Nephron (organoid): ENCODE measurements at regions not wholly inside any gene's neighbourhood (a gene's known extent, or its start where the extent isn't known, plus 50 kb on each side); places are given as distances from the start of the nearest gene placed in this dataset.
"Not testable (repeated sequence)": the region's sequence is repeated elsewhere in the genome, so short reads cannot be mapped to it uniquely, and the experiment has no call there.

Source experiments
- H3K27ac Mint-ChIP-seq, 3 experiments: 2 replicates each; pipeline ENCODE4 v1.8.0; 2020; ENCODE audit warnings: mixed read lengths in 3 of 3, mild to moderate bottlenecking in 2 of 3, moderate library complexity in 1 of 3
- H3K27me3 Mint-ChIP-seq: 2 replicates; pipeline ENCODE4 v1.8.0; 2021; ENCODE audit warnings: low read depth, mild to moderate bottlenecking, moderate library complexity, mixed read lengths
- H3K36me3 Mint-ChIP-seq: 2 replicates; pipeline ENCODE4 v1.8.0; 2020; ENCODE audit warnings: low read depth, mixed read lengths
- H3K4me1 Mint-ChIP-seq: 2 replicates; pipeline ENCODE4 v1.8.0; 2020; ENCODE audit warnings: mixed read lengths
- H3K4me3 Mint-ChIP-seq, 3 experiments: 2 replicates each; pipeline ENCODE4 v1.8.0; 2020; ENCODE audit warnings: mild to moderate bottlenecking in 3 of 3, mixed read lengths in 3 of 3, moderate library complexity in 2 of 3
- H3K9me3 Mint-ChIP-seq: 2 replicates; pipeline ENCODE4 v1.8.0; 2020; ENCODE audit warnings: mixed read lengths
- TF ChIP-seq, protein P1 (sequence below), 3 experiments: fragments of 200-600 bp; sonication (generic); IDR thresholded peaks; one replicate each; pipeline ENCODE4 v1.5.0; 2021; ENCODE audit warnings: antibody characterized with exemption in 3 of 3; ENCODE audit not compliant: unreplicated experiment in 3 of 3

DNA sequence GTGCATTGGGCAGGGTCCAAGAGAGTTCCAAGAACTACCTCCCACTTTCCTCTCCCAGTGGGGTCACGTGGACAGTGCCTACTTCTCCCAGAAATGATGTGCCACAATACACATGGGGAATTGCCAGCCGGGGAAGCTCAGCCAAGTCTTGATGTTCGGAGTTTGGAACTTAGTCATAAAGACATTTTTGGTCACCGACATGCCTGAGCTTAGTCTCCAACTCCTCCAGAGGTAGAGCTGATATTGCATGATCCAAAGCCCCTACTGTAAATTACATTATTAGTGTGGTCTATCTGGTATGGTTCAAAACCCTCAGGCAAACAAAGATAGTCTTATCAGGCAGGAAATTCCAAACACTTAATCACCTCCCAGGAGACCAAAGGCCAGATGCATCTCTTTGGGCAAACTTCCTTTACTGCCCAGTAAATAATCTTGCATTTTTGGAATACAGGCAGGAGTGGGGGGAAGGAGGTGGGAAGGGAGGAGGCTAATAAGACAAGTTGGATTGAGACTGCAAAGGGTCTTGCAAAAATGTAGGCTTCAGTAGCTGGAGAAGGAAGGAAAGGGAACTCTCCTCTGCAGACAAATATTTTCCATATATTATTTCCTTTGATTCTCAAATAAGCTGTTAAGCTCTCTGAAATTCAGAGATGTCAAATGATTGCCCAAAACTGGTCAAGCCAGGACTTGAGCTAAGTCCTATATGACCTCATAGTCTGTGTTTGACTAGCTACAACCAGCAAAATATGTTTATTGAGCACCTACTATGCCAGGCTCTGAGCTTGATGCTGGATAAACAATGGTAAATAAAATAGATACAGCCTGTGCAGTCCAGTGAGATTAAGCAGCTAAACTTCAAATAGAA, 99.4 kb downstream of the DRD1 start:
- Mint-ChIP-seq H3K4me3 (no peak overlapping the region), H3K36me3 (no peaks in the 10 kb centered on the region), H3K4me1 (no peaks in the 10 kb centered on the region), H3K9me3 (no peaks in the 10 kb centered on the region), H3K27me3 (peaks cover 58% of the 10 kb centered on the region), H3K27ac (no peak overlapping the region)
- TF ChIP-seq, protein P1, sequence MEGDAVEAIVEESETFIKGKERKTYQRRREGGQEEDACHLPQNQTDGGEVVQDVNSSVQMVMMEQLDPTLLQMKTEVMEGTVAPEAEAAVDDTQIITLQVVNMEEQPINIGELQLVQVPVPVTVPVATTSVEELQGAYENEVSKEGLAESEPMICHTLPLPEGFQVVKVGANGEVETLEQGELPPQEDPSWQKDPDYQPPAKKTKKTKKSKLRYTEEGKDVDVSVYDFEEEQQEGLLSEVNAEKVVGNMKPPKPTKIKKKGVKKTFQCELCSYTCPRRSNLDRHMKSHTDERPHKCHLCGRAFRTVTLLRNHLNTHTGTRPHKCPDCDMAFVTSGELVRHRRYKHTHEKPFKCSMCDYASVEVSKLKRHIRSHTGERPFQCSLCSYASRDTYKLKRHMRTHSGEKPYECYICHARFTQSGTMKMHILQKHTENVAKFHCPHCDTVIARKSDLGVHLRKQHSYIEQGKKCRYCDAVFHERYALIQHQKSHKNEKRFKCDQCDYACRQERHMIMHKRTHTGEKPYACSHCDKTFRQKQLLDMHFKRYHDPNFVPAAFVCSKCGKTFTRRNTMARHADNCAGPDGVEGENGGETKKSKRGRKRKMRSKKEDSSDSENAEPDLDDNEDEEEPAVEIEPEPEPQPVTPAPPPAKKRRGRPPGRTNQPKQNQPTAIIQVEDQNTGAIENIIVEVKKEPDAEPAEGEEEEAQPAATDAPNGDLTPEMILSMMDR (IDR thresholded peaks at IDR 0.05; ENCODE audit: unreplicated experiment in 3 of 3): no peak

DNA sequence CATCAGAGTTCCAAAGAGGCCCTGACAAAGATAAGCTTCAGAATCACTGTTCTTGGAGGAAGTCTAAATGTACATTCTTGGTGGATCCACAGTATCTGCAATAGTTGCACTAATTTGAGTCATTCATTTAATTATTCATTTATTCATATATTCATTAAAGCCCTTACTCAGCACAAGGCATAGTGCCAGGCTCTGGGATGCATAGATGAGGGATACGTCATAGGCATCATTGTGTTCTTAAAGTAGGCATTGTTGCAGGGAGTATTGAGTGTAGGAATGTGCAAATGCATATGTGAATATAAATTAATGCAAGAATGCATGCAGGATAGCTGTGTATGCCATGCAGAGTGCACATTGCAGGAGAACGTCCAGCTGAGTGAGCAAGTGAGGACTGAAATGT, 100.7 kb downstream of the DRD1 start:
- no peak overlapping the region for H3K4me3 Mint-ChIP-seq
- no peaks in the 10 kb centered on the region for H3K4me1 Mint-ChIP-seq
- H3K36me3 Mint-ChIP-seq: no peaks in the 10 kb centered on the region
- TF ChIP-seq, protein P1 (IDR thresholded peaks at IDR 0.05; ENCODE audit: unreplicated experiment in 3 of 3): no peak
- peaks cover 51% of the 10 kb centered on the region for H3K27me3 Mint-ChIP-seq
- H3K27ac Mint-ChIP-seq: no peak overlapping the region
- no peaks in the 10 kb centered on the region for H3K9me3 Mint-ChIP-seq

DNA sequence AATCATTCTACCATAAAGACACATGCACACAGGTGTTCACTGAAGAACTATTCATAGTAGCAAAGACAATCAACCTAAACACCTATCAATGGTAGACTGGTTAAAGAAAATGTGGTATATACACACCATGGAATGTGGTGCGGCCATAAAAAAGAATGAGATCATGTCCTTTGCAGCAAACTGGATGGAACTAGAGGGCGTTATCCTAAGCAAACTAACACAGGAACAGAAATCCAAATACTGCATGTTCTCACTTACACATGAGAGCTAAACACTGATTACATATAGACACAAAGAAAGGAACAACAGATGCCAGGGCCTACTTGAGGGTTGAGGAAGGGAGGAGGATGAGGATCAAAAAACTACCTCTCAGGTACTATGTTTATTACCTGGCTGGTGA, 103.8 kb downstream of the DRD1 start:
- H3K27me3 Mint-ChIP-seq: peaks cover 37% of the 10 kb centered on the region
- H3K4me3 Mint-ChIP-seq: no peak overlapping the region
- no peaks in the 10 kb centered on the region for H3K36me3 Mint-ChIP-seq
- TF ChIP-seq, protein P1 (IDR thresholded peaks at IDR 0.05; ENCODE audit: unreplicated experiment in 3 of 3): no peak
- no peak overlapping the region for H3K27ac Mint-ChIP-seq
- H3K9me3 Mint-ChIP-seq: no peaks in the 10 kb centered on the region
- no peaks in the 10 kb centered on the region for H3K4me1 Mint-ChIP-seq

DNA sequence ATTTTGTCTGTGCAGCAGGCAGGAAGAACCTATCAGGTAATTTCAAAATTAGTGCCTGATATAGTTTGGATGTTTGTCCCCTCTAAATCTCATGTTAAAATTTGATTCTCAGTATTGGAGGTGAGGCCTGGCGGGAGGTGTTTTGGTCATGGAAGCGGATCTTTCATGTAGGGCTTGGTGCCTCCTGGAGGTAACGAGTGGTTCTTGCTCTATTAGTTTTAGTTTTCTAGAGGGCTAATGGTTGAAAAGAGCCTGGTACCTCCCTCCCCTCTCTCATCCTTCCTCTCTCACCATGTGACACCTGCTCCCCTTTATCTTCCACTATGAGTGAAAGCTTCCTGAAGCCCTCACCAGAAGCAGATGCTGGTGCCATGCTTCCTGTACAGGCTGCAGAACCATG, 106.3 kb downstream of the DRD1 start:
- H3K9me3 Mint-ChIP-seq: no peaks in the 10 kb centered on the region
- no peaks in the 10 kb centered on the region for H3K4me1 Mint-ChIP-seq
- H3K27ac Mint-ChIP-seq: no peak overlapping the region
- H3K4me3 Mint-ChIP-seq: no peak overlapping the region
- TF ChIP-seq, protein P1 (IDR thresholded peaks at IDR 0.05; ENCODE audit: unreplicated experiment in 3 of 3): no peak
- H3K36me3 Mint-ChIP-seq: no peaks in the 10 kb centered on the region
- H3K27me3 Mint-ChIP-seq: peaks cover 22% of the 10 kb centered on the region

DNA sequence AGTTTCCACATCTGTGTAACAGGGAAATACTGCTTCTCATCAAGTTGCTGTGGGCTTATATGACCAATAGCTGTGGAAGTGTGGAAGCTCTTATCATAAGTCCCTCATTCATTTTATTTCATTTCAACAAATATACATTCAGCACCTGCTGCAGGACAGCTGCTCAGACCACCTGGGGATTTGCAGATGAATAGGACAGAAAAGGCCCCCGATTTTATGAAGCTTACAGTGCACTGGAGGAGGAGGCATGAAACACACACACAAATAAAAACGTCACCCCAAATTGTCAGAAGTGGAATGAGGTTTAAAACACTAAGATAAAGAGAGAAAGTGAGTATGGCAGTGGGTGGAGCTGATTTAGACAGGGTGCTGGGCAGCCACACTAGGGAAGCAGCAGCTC, 107.2 kb downstream of the DRD1 start:
- Mint-ChIP-seq H3K27ac (no peak overlapping the region), H3K4me3 (no peak overlapping the region), H3K9me3 (no peaks in the 10 kb centered on the region), H3K27me3 (peaks cover 13% of the 10 kb centered on the region), H3K4me1 (no peaks in the 10 kb centered on the region), H3K36me3 (no peaks in the 10 kb centered on the region)
- TF ChIP-seq, protein P1 (IDR thresholded peaks at IDR 0.05; ENCODE audit: unreplicated experiment in 3 of 3): no peak

DNA sequence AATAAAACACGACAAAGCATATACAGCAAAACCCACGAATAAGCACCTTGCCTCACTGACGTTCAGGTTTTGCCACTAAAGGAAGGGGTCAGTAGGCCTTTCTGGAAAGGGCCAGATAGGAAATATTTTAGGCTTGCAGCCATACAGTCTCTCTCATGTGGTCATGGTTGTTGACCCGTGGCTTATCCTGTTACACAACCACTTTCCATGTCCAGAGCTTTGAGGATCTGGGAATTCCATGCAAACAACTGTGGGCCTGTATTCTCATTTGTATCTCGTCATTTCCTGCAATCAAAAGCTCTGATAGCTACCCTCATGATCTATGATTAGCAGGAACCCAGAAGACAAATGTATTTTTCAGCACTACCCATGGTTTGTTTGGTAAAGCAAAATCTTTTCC, 108.3 kb downstream of the DRD1 start:
- Mint-ChIP-seq H3K4me3 (no peak overlapping the region), H3K4me1 (no peaks in the 10 kb centered on the region), H3K9me3 (no peaks in the 10 kb centered on the region), H3K27me3 (peaks cover 10% of the 10 kb centered on the region), H3K36me3 (no peaks in the 10 kb centered on the region), H3K27ac (no peak overlapping the region)
- TF ChIP-seq, protein P1 (IDR thresholded peaks at IDR 0.05; ENCODE audit: unreplicated experiment in 3 of 3): no peak

DNA sequence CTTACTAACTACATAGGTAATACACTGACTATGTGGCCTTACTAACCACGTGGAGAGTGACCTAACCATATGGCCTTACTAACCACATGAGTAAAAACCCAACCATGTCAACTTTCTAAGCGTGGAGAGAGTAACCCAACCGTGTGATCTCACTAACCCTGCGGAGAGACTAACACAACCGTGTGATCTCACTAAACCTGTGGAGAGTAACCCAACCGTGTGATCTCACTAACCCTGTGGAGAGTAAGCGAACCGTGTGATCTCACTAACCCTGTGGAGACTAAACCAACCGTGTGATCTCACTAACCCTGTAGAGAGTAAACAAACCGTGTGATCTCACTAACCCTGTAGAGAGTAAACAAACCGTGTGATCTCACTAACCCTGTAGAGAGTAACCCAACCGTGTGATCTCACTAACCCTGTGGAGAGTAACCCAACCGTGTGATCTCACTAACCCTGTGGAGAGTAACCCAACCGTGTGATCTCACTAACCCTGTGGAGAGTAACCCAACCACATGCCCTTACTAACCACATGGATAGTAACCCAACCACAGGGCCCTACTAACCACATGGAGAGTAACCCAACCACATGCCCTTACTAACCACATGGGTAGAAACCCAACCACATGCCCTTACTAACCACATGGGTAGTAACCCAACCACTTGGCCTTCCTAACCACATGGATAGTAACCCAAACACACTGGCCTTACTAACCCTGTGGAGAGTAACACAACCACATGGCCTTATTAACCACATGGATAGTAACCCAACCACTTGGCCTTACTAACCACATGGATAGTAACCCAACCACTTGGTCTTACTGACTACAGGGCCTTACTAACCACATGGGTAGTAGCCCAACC, 112.6 kb downstream of the DRD1 start:
- H3K4me3 Mint-ChIP-seq, H3K4me1 Mint-ChIP-seq, H3K9me3 Mint-ChIP-seq, H3K27ac Mint-ChIP-seq, H3K36me3 Mint-ChIP-seq: not testable (repeated sequence)
- peaks cover 14% of the 10 kb centered on the region for H3K27me3 Mint-ChIP-seq
